Esophagus squamous epithelium (tissue), 4 donors: ENCODE measurements at regions not wholly inside any gene's neighbourhood (a gene's known extent, or its start where the extent isn't known, plus 50 kb on each side); places are given as distances from the start of the nearest gene placed in this dataset.

Experiments used
- CTCF ChIP-seq, 6 experiments: fragments of 450-650 bp in 4 of 6; fragments of 200-600 bp in 2 of 6; sonication (generic) in 2 of 6; IDR thresholded peaks; one replicate each; pipeline ENCODE4 v1.5.1; 2016 to 2019; ENCODE audit warnings: antibody characterized with exemption in 6 of 6, mild to moderate bottlenecking in 4 of 6, moderate library complexity in 4 of 6
- POLR2A ChIP-seq, 4 donors: fragments of 450-650 bp; IDR thresholded peaks; one replicate each; pipeline ENCODE4 v1.6.1; 2017; ENCODE audit warnings: antibody characterized with exemption in 4 of 4, mild to moderate bottlenecking in 4 of 4, moderate library complexity in 3 of 4

- TF ChIP-seq CTCF (IDR thresholded peaks at IDR 0.05) (no peak), POLR2A (IDR thresholded peaks at IDR 0.05) (no peak)
Measured at GRCh38 chr1:227399152-227399730, 80.9 kb upstream of the CDC42BPA start.
